IMR-90 (cell line): ENCODE measurements at regions not wholly inside any gene's neighbourhood (a gene's known extent, or its start where the extent isn't known, plus 50 kb on each side); places are given as distances from the start of the nearest gene placed in this dataset.
A peak's percentile ranks its signal among the peaks of the same experiment; 100 is the strongest.

Experiments
- ATAC-seq: fragments of 200-7000 bp; cut with Tn5 transposase; 2 replicates; pipeline ENCODE4 v1.9.1; 2020; ENCODE audit warnings: low read depth, mild to moderate bottlenecking, moderate library complexity
- BruUV-seq: library from RNA; stranded (reverse); fragments of 400-500 nt; replicated peaks from 2 replicates; lab custom pipeline; 2021; lab: Mats Ljungman, UMichigan
- CTCF ChIA-PET: fragments of 300-600 bp; formaldehyde crosslinking; extraction: SDS; loops from one replicate; lab custom pipeline; 2021; ENCODE audit warnings: antibody characterized with exemption; lab: Yijun Ruan, JAX
- POLR2A ChIA-PET: fragments of 300-600 bp; sonication (Branson Sonifier 250); formaldehyde crosslinking; loops from one replicate; lab custom pipeline; 2022; ENCODE audit warnings: antibody characterized with exemption; ENCODE audit not compliant: unreplicated experiment; lab: Charles Lee
- DNase-seq: peaks from one replicate; pipeline ENCODE4 v3.0.0; 2013
- H2AFZ ChIP-seq: replicated peaks from 2 replicates; pipeline ENCODE3; 2013; ENCODE audit warnings: low read length, mild to moderate bottlenecking; ENCODE audit not compliant: poor library complexity
- H2AK5ac ChIP-seq: 2 replicates; pipeline ENCODE4 v1.6.1; 2013; ENCODE audit warnings: low read depth, low read length, inconsistent platforms
- H2AK9ac ChIP-seq: replicated peaks from 2 replicates; pipeline ENCODE3; 2013; ENCODE audit warnings: mild to moderate bottlenecking, low read depth, low read length, moderate library complexity; ENCODE audit not compliant: poor library complexity
- H2BK120ac ChIP-seq: 2 replicates; pipeline ENCODE4 v1.6.1; 2013; ENCODE audit warnings: low read depth, low read length, inconsistent platforms
- H2BK15ac ChIP-seq: 3 replicates; pipeline ENCODE4 v1.6.1; 2013; ENCODE audit warnings: low read depth, low read length, inconsistent platforms
- H2BK20ac ChIP-seq: 2 replicates; pipeline ENCODE4 v1.6.1; 2013; ENCODE audit warnings: low read depth, mild to moderate bottlenecking, inconsistent platforms, low read length, moderate library complexity
- H2BK5ac ChIP-seq: 2 replicates; pipeline ENCODE4 v1.6.1; 2013; ENCODE audit warnings: mild to moderate bottlenecking, low read depth, low read length, inconsistent platforms; ENCODE audit not compliant: poor library complexity, severe bottlenecking
- H3K14ac ChIP-seq: replicated peaks from 2 replicates; pipeline ENCODE4 v1.6.1; 2013; ENCODE audit warnings: low read depth, low read length, inconsistent platforms
- H3K18ac ChIP-seq: 2 replicates; pipeline ENCODE4 v1.6.1; 2013; ENCODE audit warnings: low read depth, low read length, control low read depth
- H3K23ac ChIP-seq: 2 replicates; pipeline ENCODE4 v1.6.1; 2013; ENCODE audit warnings: low read depth, low read length, inconsistent platforms
- H3K27ac ChIP-seq: 2 replicates; pipeline ENCODE4 v1.5.1; 2013; ENCODE audit warnings: mild to moderate bottlenecking, control low read depth, low read length; ENCODE audit not compliant: insufficient read depth
- H3K27me3 ChIP-seq: 2 replicates; pipeline ENCODE4 v1.6.1; 2013; ENCODE audit warnings: low read length; ENCODE audit not compliant: control insufficient read depth, insufficient read depth
- H3K36me3 ChIP-seq: 2 replicates; pipeline ENCODE4 v1.6.1; 2013; ENCODE audit warnings: low read length, mixed read lengths; ENCODE audit not compliant: control insufficient read depth, insufficient read depth
- H3K4ac ChIP-seq: 2 replicates; pipeline ENCODE4 v1.6.1; 2013; ENCODE audit warnings: low read depth, low read length, inconsistent platforms
- H3K4me1 ChIP-seq: 2 replicates; pipeline ENCODE4 v1.6.1; 2013; ENCODE audit warnings: low read length, mixed read lengths; ENCODE audit not compliant: control insufficient read depth, insufficient read depth
- H3K4me2 ChIP-seq: 2 replicates; pipeline ENCODE4 v1.6.1; 2013; ENCODE audit warnings: low read depth, mild to moderate bottlenecking, control low read depth, low read length, moderate library complexity
- H3K4me3 ChIP-seq: 2 replicates; pipeline ENCODE4 v1.5.1; 2013; ENCODE audit warnings: low read depth, mild to moderate bottlenecking, control low read depth, low read length, moderate library complexity; ENCODE audit not compliant: insufficient read depth
- H3K56ac ChIP-seq: 2 replicates; pipeline ENCODE4 v1.6.1; 2013; ENCODE audit warnings: low read length, inconsistent platforms; ENCODE audit not compliant: insufficient read depth; ENCODE audit errors: extremely low read depth
- H3K79me1 ChIP-seq, 2 experiments: 2 replicates each; pipeline ENCODE4 v1.6.1; 2013; ENCODE audit warnings: low read length in 2 of 2, inconsistent platforms in 1 of 2, low read depth in 1 of 2
- H3K9ac ChIP-seq: 2 replicates; pipeline ENCODE4 v1.6.1; 2013; ENCODE audit warnings: low read depth, low read length, control low read depth
- H3K9me1 ChIP-seq: 2 replicates; pipeline ENCODE4 v1.6.1; 2013; ENCODE audit warnings: low read length, inconsistent platforms; ENCODE audit not compliant: insufficient read depth
- H3K9me3 ChIP-seq: 2 replicates; pipeline ENCODE4 v1.6.1; 2013; ENCODE audit warnings: low read length; ENCODE audit not compliant: control insufficient read depth, insufficient read depth
- H4K20me1 ChIP-seq: 2 replicates; pipeline ENCODE4 v1.6.1; 2013; ENCODE audit warnings: low read length, inconsistent platforms; ENCODE audit not compliant: insufficient read depth
- H4K5ac ChIP-seq: 2 replicates; pipeline ENCODE4 v1.6.1; 2013; ENCODE audit warnings: mild to moderate bottlenecking, low read depth, low read length, control low read depth
- H4K8ac ChIP-seq, 2 experiments: 2 replicates each; pipeline ENCODE4 v1.6.1; 2013; ENCODE audit warnings: low read depth in 2 of 2, low read length in 2 of 2, control low read depth in 1 of 2, inconsistent platforms in 1 of 2
- H4K91ac ChIP-seq: 2 replicates; pipeline ENCODE4 v1.6.1; 2013; ENCODE audit warnings: low read depth, low read length, inconsistent platforms; ENCODE audit not compliant: insufficient read depth
- BHLHE40 ChIP-seq: fragments of 150-350 bp; IDR thresholded peaks from 2 replicates; pipeline ENCODE4 v1.6.1; 2016; ENCODE audit warnings: mild to moderate bottlenecking, low read depth, low read length
- CTCF ChIP-seq: conservative IDR thresholded peaks from 2 replicates; pipeline ENCODE4 v1.5.1; 2012; ENCODE audit warnings: mild to moderate bottlenecking, low read depth, low read length, improper control_type of control experiment
- ELK1 ChIP-seq: fragments of 150-350 bp; IDR thresholded peaks from 2 replicates; pipeline ENCODE4 v1.6.1; 2016; ENCODE audit warnings: low read depth, mild to moderate bottlenecking, low read length, moderate library complexity, borderline replicate concordance
- FOS ChIP-seq: fragments of 150-350 bp; IDR thresholded peaks from 2 replicates; pipeline ENCODE4 v1.6.1; 2016; ENCODE audit warnings: low read depth, low read length
- MAFK ChIP-seq: IDR thresholded peaks from 2 replicates; pipeline ENCODE4 v1.6.1; 2012; ENCODE audit warnings: low read depth, low read length, improper control_type of control experiment
- MXI1 ChIP-seq: IDR thresholded peaks from 2 replicates; pipeline ENCODE4 v1.6.1; 2012; ENCODE audit warnings: low read depth, mild to moderate bottlenecking, low read length, moderate library complexity, borderline replicate concordance
- RAD21 ChIP-seq: IDR thresholded peaks from 2 replicates; pipeline ENCODE4 v1.6.1; 2012; ENCODE audit warnings: low read length, improper control_type of control experiment
- RFX5 ChIP-seq: IDR thresholded peaks from 2 replicates; pipeline ENCODE4 v1.8.0; 2012; ENCODE audit warnings: low read depth, mild to moderate bottlenecking, low read length, moderate library complexity
- USF2 ChIP-seq: fragments of 150-350 bp; IDR thresholded peaks from 2 replicates; pipeline ENCODE4 v1.6.1; 2017; ENCODE audit warnings: mild to moderate bottlenecking, antibody characterized with exemption, low read length, low read depth
- WGBS, 2 experiments: methylation state at CpG; one replicate each; pipeline versions ENCODE4 v1.1.5 to v1.1.7; 2013; ENCODE audit warnings: missing lambda C conversion rate in 2 of 2; ENCODE audit not compliant: insufficient read length in 1 of 2; ENCODE audit errors: extremely low coverage in 2 of 2; 5-methylcytosine and 5-hydroxymethylcytosine counted together
- dilution Hi-C: fragments of 300-500 bp; cut with HindIII; formaldehyde crosslinking; loops from one replicate; pipeline ENCODE4 v1.14.3; 2018; ENCODE audit warnings: low sequenced_read_pairs; ENCODE audit not compliant: unreplicated experiment
- in situ Hi-C: fragments of 300-500 bp; cut with MboI; formaldehyde crosslinking; loops from 3 replicates; pipeline ENCODE4 v1.14.3; 2019; ENCODE audit warnings: low sequenced_read_pairs, inconsistent platforms, mixed read lengths
- intact Hi-C: fragments of 100-400 bp; cut with micrococcal nuclease; formaldehyde crosslinking; loops from 2 replicates; pipeline ENCODE4 v1.10.0; 2022

GRCh38 chr6:97594844-97595243, 311.8 kb upstream of the MMS22L start:
- Histone ChIP-seq H4K20me1 (no peaks in the 10 kb centered on the region), H4K8ac (no peak overlapping the region), H3K56ac (no peak overlapping the region), H4K5ac (no peak overlapping the region), H2AFZ (no peak overlapping the region), H3K9me1 (no peaks in the 10 kb centered on the region), H3K4me2 (peak overlapping the region; percentile 74; the same call in 1 of the 2 replicates), H3K4me3 (no peak overlapping the region), H2BK15ac (no peak overlapping the region), H3K18ac (peak overlapping the region; percentile 54; the same call in 1 of the 2 replicates), H2BK5ac (no peak overlapping the region), H2AK5ac (no peak overlapping the region), H3K79me1 (no peaks in the 10 kb centered on the region), H3K4ac (no peak overlapping the region), H4K91ac (no peak overlapping the region), H3K27me3 (no peaks in the 10 kb centered on the region), H3K9ac (no peak overlapping the region), H3K23ac (no peak overlapping the region), H2BK120ac (no peak overlapping the region), H3K4me1 (peaks cover 6% of the 10 kb centered on the region; the same call in 1 of the 2 replicates), H3K36me3 (no peaks in the 10 kb centered on the region), H3K14ac (no peak overlapping the region), H2BK20ac (peak overlapping the region; percentile 7; the same call in 1 of the 2 replicates), H3K9me3 (no peaks in the 10 kb centered on the region), H3K27ac (no peak overlapping the region), H2AK9ac (no peak overlapping the region)
- ChIA-PET POLR2A (no interaction called here), CTCF (no interaction called here)
- DNase-seq (peak; percentile 84), ATAC-seq (peak; percentile 88)
- in situ Hi-C loops: no loop called here
- BruUV-seq: no TSS peak
- intact Hi-C loops: no loop called here
- TF ChIP-seq RFX5 (no peak), USF2 (no peak), MAFK (peak; percentile 56; the same call in 1 of the 2 replicates), MXI1 (no peak), RAD21 (no peak), FOS (peak; percentile 72), BHLHE40 (peak; percentile 53; the same call in 1 of the 2 replicates), ELK1 (no peak), CTCF (no peak)
- WGBS, 2 experiments: no CpG with 5 or more reads among the region's 3 CpGs
- dilution Hi-C loops: no loop called here
